Right atrium auricular region (tissue), 2 donors: ENCODE measurements at regions not wholly inside any gene's neighbourhood (a gene's known extent, or its start where the extent isn't known, plus 50 kb on each side); places are given as distances from the start of the nearest gene placed in this dataset.

Source experiments
- DNase-seq: peaks from one replicate; pipeline ENCODE4 v3.0.0-alpha.2; 2019; ENCODE audit warnings: low spot score
- H3K27ac ChIP-seq, 2 donors: fragments of 200-600 bp; sonication (generic); 1 replicate in 1 of 2; 2 replicates in 1 of 2; pipeline ENCODE4 v1.5.1; 2016 to 2019
- H3K27me3 ChIP-seq, 2 donors: fragments of 200-600 bp; sonication (generic); one replicate each; pipeline versions ENCODE4 v1.5.1 to v1.6.0; 2017 to 2019
- H3K36me3 ChIP-seq: fragments of 200-600 bp; sonication (generic); one replicate; pipeline ENCODE4 v1.5.1; 2016
- H3K4me1 ChIP-seq, 2 donors: fragments of 200-600 bp; sonication (generic); one replicate each; pipeline versions ENCODE4 v1.5.1 to v1.6.0; 2017 to 2019
- H3K4me3 ChIP-seq, 2 donors: fragments of 200-600 bp; sonication (generic); 1 replicate in 1 of 2; 2 replicates in 1 of 2; pipeline ENCODE4 v1.5.1; 2017 to 2019; ENCODE audit warnings: mild to moderate bottlenecking in 1 of 2, moderate library complexity in 1 of 2
- H3K9me3 ChIP-seq, 2 donors: fragments of 200-600 bp; sonication (generic); one replicate each; pipeline ENCODE4 v1.5.1; 2019
- CTCF ChIP-seq, 2 donors: fragments of 200-600 bp; sonication (generic); IDR thresholded peaks; one replicate each; pipeline ENCODE4 v1.5.1; 2019; ENCODE audit warnings: antibody characterized with exemption in 2 of 2

- no peaks in the 10 kb centered on the region for H3K27me3 ChIP-seq
- no peaks in the 10 kb centered on the region for H3K36me3 ChIP-seq
- H3K27ac ChIP-seq = no peak overlapping the region
- H3K9me3 ChIP-seq = no peaks in the 10 kb centered on the region
- TF ChIP-seq CTCF (IDR thresholded peaks at IDR 0.05) = no peak
- H3K4me1 ChIP-seq = no peaks in the 10 kb centered on the region
- H3K4me3 ChIP-seq = no peak overlapping the region
- no peak for DNase-seq
These were observed 299.2 kb upstream of the POU1F1 start for GRCh38 chr3:87575550-87575949.

- no peak overlapping the region for H3K4me3 ChIP-seq
- H3K36me3 ChIP-seq = no peaks in the 10 kb centered on the region
- H3K9me3 ChIP-seq = no peaks in the 10 kb centered on the region
- TF ChIP-seq CTCF (IDR thresholded peaks at IDR 0.05) = no peak
- no peak for DNase-seq
- H3K4me1 ChIP-seq = no peaks in the 10 kb centered on the region
- no peak overlapping the region for H3K27ac ChIP-seq
- H3K27me3 ChIP-seq = no peaks in the 10 kb centered on the region
These were observed 291.9 kb upstream of the POU1F1 start for GRCh38 chr3:87568331-87568730.

GRCh38 chr3:87564438-87564837 lies 288.1 kb upstream of the POU1F1 start:
- no peaks in the 10 kb centered on the region for H3K9me3 ChIP-seq
- no peak for DNase-seq
- H3K27ac ChIP-seq = no peak overlapping the region
- no peaks in the 10 kb centered on the region for H3K27me3 ChIP-seq
- H3K4me1 ChIP-seq = no peaks in the 10 kb centered on the region
- no peak overlapping the region for H3K4me3 ChIP-seq
- no peaks in the 10 kb centered on the region for H3K36me3 ChIP-seq
- no peak for TF ChIP-seq CTCF (IDR thresholded peaks at IDR 0.05)

- no peak overlapping the region for H3K27ac ChIP-seq
These were observed 287.3 kb upstream of the POU1F1 start for GRCh38 chr3:87563712-87564111.

GRCh38 chr3:87558492-87558891 lies 282.1 kb upstream of the POU1F1 start:
- Histone ChIP-seq H3K27me3 (no peaks in the 10 kb centered on the region), H3K27ac (no peak overlapping the region), H3K4me1 (no peaks in the 10 kb centered on the region), H3K4me3 (no peak overlapping the region), H3K36me3 (no peaks in the 10 kb centered on the region), H3K9me3 (no peaks in the 10 kb centered on the region)
- no peak for DNase-seq
- TF ChIP-seq CTCF (IDR thresholded peaks at IDR 0.05) = no peak

More at GRCh38 chr3:87563712-87564111, 287.3 kb upstream of the POU1F1 start:
- DNase-seq = no peak
- no peaks in the 10 kb centered on the region for H3K27me3 ChIP-seq
- no peaks in the 10 kb centered on the region for H3K36me3 ChIP-seq
- no peaks in the 10 kb centered on the region for H3K9me3 ChIP-seq
- no peaks in the 10 kb centered on the region for H3K4me1 ChIP-seq
- no peak overlapping the region for H3K4me3 ChIP-seq
- TF ChIP-seq CTCF (IDR thresholded peaks at IDR 0.05) = no peak

GRCh38 chr3:87555290-87555689 lies 278.9 kb upstream of the POU1F1 start:
- Histone ChIP-seq H3K36me3 (no peaks in the 10 kb centered on the region), H3K27ac (no peak overlapping the region), H3K4me3 (no peak overlapping the region), H3K27me3 (no peaks in the 10 kb centered on the region), H3K9me3 (no peaks in the 10 kb centered on the region), H3K4me1 (no peaks in the 10 kb centered on the region)
- TF ChIP-seq CTCF (IDR thresholded peaks at IDR 0.05) = no peak
- no peak for DNase-seq
